Amniotic epithelial cell (primary cell): ENCODE measurements at regions not wholly inside any gene's neighbourhood (a gene's known extent, or its start where the extent isn't known, plus 50 kb on each side); places are given as distances from the start of the nearest gene placed in this dataset.

Experiments
- DNase-seq: peaks from one replicate; pipeline ENCODE4 v3.0.0-alpha.2; 2010; ENCODE audit warnings: low read depth

GRCh38 chr16:65896448-65897153, 469.9 kb upstream of the CDH5 start:
- DNase-seq, result no peak

- DNase-seq, result no peak
Measured at GRCh38 chr16:65895906-65896305, 470.6 kb upstream of the CDH5 start.

- no peak for DNase-seq
Measured at GRCh38 chr16:65895486-65895885, 471.0 kb upstream of the CDH5 start.

- DNase-seq, result no peak
Measured at GRCh38 chr16:65890203-65890602, 476.3 kb upstream of the CDH5 start.

GRCh38 chr16:65889533-65889966, 476.9 kb upstream of the CDH5 start:
- DNase-seq, result no peak

- no peak for DNase-seq
Measured at GRCh38 chr16:65888201-65888600, 478.3 kb upstream of the CDH5 start.

- no peak for DNase-seq
Measured at GRCh38 chr16:65884018-65884417, 482.5 kb upstream of the CDH5 start.

GRCh38 chr16:65878347-65878746, 488.1 kb upstream of the CDH5 start:
- DNase-seq, result no peak

GRCh38 chr16:65876624-65877023, 489.9 kb upstream of the CDH5 start:
- DNase-seq, result no peak

- DNase-seq, result peak; percentile 5
Measured at GRCh38 chr16:65876056-65876408, 490.5 kb upstream of the CDH5 start.

GRCh38 chr16:65875381-65876055, 491.0 kb upstream of the CDH5 start:
- peak; percentile 39 for DNase-seq

- DNase-seq, result no peak
Measured at GRCh38 chr16:65869261-65869660, 497.2 kb upstream of the CDH5 start.

GRCh38 chr16:65867276-65867960, 499.1 kb upstream of the CDH5 start:
- no peak for DNase-seq

GRCh38 chr16:65863236-65863635, 503.3 kb upstream of the CDH5 start:
- no peak for DNase-seq

- no peak for DNase-seq
Measured at GRCh38 chr16:65861131-65861731, 505.3 kb upstream of the CDH5 start.

- DNase-seq, result no peak
Measured at GRCh38 chr16:65855171-65856145, 511.0 kb upstream of the CDH5 start.

GRCh38 chr16:65846210-65846602, 520.3 kb upstream of the CDH5 start:
- no peak for DNase-seq

- DNase-seq, result peak; percentile 31
Measured at GRCh38 chr16:65845466-65846209, 520.9 kb upstream of the CDH5 start.

GRCh38 chr16:65843941-65844340, 522.5 kb upstream of the CDH5 start:
- DNase-seq, result no peak

GRCh38 chr16:65842067-65842466, 524.4 kb upstream of the CDH5 start:
- DNase-seq, result no peak

GRCh38 chr16:65838001-65838400, 528.5 kb upstream of the CDH5 start:
- no peak for DNase-seq
